Ascending aorta (tissue), 2 donors: ENCODE measurements at regions not wholly inside any gene's neighbourhood (a gene's known extent, or its start where the extent isn't known, plus 50 kb on each side); places are given as distances from the start of the nearest gene placed in this dataset.

Experiments
- DNase-seq, 2 donors: peaks; one replicate each; pipeline ENCODE4 v3.0.0-alpha.2; 2019; ENCODE audit warnings: low spot score in 2 of 2
- H3K27ac ChIP-seq, 2 donors: fragments of 200-600 bp; sonication (generic); one replicate each; pipeline ENCODE4 v1.5.1; 2016 to 2017; ENCODE audit warnings: mild to moderate bottlenecking in 1 of 2
- H3K27me3 ChIP-seq: fragments of 200-600 bp; sonication (generic); one replicate; pipeline ENCODE4 v1.5.1; 2017
- H3K36me3 ChIP-seq, 2 donors: fragments of 200-600 bp; sonication (generic); one replicate each; pipeline ENCODE4 v1.5.1; 2016
- H3K4me1 ChIP-seq, 2 donors: fragments of 200-600 bp; sonication (generic); one replicate each; pipeline ENCODE4 v1.5.1; 2016 to 2017; ENCODE audit warnings: mild to moderate bottlenecking in 1 of 2
- H3K4me3 ChIP-seq, 2 donors: fragments of 200-600 bp; sonication (generic); one replicate each; pipeline ENCODE4 v1.5.1; 2016 to 2017; ENCODE audit warnings: mild to moderate bottlenecking in 1 of 2
- H3K9me3 ChIP-seq, 2 donors: fragments of 200-600 bp; sonication (generic); one replicate each; pipeline ENCODE4 v1.5.1; 2016
- intact Hi-C: fragments of 100-400 bp; cut with DNase I; formaldehyde crosslinking; loops from one replicate; pipeline ENCODE4 v1.15.1; 2023
- TF ChIP-seq, protein P1 (sequence below), 3 experiments: fragments of 200-600 bp in 2 of 3; fragments of 450-650 bp in 1 of 3; sonication (generic) in 2 of 3; IDR thresholded peaks; one replicate each; pipeline ENCODE4 v1.5.1; 2016 to 2019; ENCODE audit warnings: antibody characterized with exemption in 3 of 3, mild to moderate bottlenecking in 1 of 3, moderate library complexity in 1 of 3

DNA sequence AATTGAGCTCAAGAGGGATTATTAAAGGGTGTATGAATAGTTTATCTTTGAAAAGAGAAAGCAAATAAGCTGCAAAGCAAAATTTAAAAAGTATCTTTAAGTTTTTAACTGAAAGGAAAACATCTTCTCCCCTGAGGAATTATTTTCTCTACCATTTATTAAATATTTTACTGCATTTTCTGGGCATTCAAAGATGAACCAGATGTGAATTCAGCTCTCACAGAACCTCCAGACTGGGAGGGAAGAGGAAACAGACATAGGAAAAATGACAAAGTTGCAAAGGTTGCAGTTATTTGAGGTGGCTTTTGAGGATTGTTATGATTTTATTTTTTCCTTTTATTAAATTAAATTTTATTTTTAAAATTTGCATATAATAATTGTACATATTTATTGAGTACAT, 122.7 kb upstream of the SESN3 start:
- DNase-seq: no peak
- Histone ChIP-seq H3K4me3 (no peak overlapping the region), H3K27me3 (no peaks in the 10 kb centered on the region), H3K9me3 (peaks cover 0 to 10% of the 10 kb centered on the region in 2 donors), H3K27ac (no peak overlapping the region), H3K36me3 (no peaks in the 10 kb centered on the region), H3K4me1 (no peaks in the 10 kb centered on the region)
- intact Hi-C loops: no loop called here
- TF ChIP-seq, protein P1, sequence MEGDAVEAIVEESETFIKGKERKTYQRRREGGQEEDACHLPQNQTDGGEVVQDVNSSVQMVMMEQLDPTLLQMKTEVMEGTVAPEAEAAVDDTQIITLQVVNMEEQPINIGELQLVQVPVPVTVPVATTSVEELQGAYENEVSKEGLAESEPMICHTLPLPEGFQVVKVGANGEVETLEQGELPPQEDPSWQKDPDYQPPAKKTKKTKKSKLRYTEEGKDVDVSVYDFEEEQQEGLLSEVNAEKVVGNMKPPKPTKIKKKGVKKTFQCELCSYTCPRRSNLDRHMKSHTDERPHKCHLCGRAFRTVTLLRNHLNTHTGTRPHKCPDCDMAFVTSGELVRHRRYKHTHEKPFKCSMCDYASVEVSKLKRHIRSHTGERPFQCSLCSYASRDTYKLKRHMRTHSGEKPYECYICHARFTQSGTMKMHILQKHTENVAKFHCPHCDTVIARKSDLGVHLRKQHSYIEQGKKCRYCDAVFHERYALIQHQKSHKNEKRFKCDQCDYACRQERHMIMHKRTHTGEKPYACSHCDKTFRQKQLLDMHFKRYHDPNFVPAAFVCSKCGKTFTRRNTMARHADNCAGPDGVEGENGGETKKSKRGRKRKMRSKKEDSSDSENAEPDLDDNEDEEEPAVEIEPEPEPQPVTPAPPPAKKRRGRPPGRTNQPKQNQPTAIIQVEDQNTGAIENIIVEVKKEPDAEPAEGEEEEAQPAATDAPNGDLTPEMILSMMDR (IDR thresholded peaks at IDR 0.05): no peak

DNA sequence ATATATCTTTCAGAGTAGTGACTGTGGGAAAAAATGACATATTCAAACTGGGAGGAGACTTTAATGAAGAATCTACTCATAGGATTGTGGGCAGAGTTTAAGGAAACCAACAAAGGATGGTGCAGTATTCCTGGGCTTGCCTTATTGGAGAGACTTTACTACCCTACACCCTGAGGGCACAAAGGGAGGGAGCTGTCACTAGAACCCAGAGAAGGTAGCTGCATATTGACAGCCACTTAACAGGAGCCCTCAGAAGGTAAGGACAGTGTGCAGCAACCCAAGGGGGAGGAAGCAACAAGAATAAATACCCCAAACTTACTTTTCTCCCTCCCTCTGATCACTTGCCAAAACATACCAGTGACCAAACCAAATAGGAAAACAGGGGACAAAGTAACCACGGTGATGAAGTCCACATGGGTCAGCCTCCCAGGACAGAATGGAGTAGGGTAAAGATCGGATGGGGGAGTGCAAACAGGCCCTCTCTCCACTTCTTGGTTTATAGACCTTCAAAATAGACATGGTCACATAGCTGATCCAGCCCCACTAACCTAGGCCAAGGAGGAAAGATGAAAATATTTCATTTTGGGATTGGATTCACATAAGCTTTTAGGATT, 121.8 kb upstream of the SESN3 start:
- Histone ChIP-seq H3K36me3 (no peaks in the 10 kb centered on the region), H3K27me3 (no peaks in the 10 kb centered on the region), H3K27ac (no peak overlapping the region), H3K4me3 (no peak overlapping the region), H3K4me1 (no peaks in the 10 kb centered on the region), H3K9me3 (peaks cover 0 to 10% of the 10 kb centered on the region in 2 donors)
- TF ChIP-seq, protein P1 (IDR thresholded peaks at IDR 0.05): no peak
- no peak for DNase-seq
- intact Hi-C loops: no loop called here

DNA sequence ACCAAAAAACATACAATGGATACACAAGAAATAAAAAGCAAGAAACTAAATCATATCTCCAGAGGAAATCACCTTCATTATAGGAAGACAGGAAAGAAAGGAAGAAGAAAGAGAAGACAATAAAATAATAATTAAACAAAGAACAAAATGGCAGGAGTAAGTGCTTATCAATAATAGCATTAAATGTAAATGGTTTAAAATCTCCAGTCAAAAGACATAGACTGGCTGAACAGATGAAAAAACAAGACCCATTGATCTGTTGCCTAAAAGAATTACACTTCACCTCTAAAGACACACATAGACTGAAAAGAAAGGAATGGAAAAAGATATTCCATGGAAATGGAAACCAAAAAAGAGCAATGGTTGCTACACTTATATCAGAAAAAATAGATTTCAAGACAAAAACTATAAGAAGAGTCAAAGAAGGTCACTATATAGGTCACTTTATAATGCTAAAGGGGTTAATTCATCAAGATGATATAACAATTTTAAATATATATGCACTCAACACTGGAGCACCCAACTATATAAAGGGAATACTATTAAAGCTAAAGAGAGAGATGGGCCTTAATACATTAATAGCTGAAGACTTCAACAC, 118.4 kb upstream of the SESN3 start:
- no peak for DNase-seq
- Histone ChIP-seq H3K4me1 (no peaks in the 10 kb centered on the region), H3K9me3 (peaks cover 0 to 10% of the 10 kb centered on the region in 2 donors), H3K4me3 (no peak overlapping the region), H3K27me3 (no peaks in the 10 kb centered on the region), H3K27ac (no peak overlapping the region), H3K36me3 (no peaks in the 10 kb centered on the region)
- TF ChIP-seq, protein P1 (IDR thresholded peaks at IDR 0.05): no peak
- intact Hi-C loops: no loop called here

DNA sequence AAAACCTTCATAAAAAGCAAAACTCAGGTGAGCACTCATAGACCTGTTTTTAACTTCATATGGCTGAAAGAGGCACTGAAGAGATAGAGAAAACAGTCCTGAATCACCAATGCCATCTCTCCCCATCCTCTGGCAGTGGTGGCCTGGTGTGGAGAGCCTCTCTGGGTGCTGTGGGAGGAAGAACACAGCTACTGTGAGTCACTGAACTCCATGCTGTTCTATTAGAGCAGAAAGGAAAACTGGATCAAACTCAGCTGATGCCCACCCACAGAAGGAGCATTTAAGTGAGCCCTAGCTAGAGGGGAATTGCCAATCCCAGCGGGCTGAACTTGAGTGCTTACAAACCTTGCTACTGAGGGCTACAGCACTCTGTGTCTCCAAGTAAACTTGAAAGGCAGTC, 115.3 kb upstream of the SESN3 start:
- TF ChIP-seq, protein P1 (IDR thresholded peaks at IDR 0.05): no peak

DNA sequence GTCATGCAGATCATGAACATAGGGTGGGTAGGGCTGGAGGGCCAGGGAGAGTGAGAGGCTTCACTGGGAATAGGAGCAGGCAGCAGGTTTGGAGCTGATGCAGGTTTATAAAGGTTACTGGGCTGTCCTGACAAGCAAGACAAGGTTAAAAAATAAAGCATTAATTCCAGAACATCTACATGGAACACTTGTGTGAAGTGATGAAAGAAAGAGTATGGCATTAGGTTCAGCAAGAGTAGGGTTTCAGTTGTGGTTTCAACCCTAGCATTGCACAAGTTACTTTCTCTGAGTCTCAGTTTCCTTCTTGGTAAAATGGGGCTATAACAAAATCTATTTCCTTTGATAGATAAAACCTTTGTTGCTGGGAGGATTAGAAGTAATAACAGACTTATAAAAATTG, 114.6 kb upstream of the SESN3 start:
- intact Hi-C loops: no loop called here
- no peak overlapping the region for H3K4me3 ChIP-seq
- TF ChIP-seq, protein P1 (IDR thresholded peaks at IDR 0.05): no peak
- H3K27me3 ChIP-seq: no peaks in the 10 kb centered on the region
- no peaks in the 10 kb centered on the region for H3K4me1 ChIP-seq
- H3K27ac ChIP-seq: no peak overlapping the region
- DNase-seq: no peak
- no peaks in the 10 kb centered on the region for H3K36me3 ChIP-seq
- H3K9me3 ChIP-seq: peaks cover 0 to 10% of the 10 kb centered on the region in 2 donors

More for the DNA sequence above, 115.3 kb upstream of the SESN3 start:
- Histone ChIP-seq H3K9me3 (peaks cover 0 to 10% of the 10 kb centered on the region in 2 donors), H3K27ac (no peak overlapping the region), H3K4me3 (no peak overlapping the region), H3K36me3 (no peaks in the 10 kb centered on the region), H3K4me1 (no peaks in the 10 kb centered on the region), H3K27me3 (no peaks in the 10 kb centered on the region)
- intact Hi-C loops: no loop called here
- DNase-seq: no peak
